ENCODE measurements at regions not wholly inside any gene's neighbourhood (a gene's known extent, or its start where the extent isn't known, plus 50 kb on each side); places are given as distances from the start of the nearest gene placed in this dataset.

DNA sequence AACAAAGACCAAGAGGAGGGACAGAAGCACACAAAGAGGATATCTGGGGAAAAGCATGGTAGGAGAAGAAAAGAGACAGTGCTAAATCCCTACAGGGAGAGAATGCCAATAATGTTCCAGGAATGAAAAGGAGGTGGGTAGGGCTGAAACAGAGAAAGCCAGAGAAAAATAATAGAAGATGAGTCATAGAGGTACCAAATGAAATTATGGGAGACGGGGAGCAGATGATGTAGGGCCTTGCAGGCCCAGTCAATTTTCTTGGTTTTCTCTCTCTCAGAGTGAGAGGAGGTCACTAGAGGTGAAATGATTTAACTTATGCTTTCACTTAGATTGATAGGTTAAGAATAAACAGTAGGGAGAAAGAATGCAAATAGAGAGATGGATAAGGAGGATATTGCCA, 61.5 kb downstream of the RPRM start:
- TF ChIP-seq, protein P1, sequence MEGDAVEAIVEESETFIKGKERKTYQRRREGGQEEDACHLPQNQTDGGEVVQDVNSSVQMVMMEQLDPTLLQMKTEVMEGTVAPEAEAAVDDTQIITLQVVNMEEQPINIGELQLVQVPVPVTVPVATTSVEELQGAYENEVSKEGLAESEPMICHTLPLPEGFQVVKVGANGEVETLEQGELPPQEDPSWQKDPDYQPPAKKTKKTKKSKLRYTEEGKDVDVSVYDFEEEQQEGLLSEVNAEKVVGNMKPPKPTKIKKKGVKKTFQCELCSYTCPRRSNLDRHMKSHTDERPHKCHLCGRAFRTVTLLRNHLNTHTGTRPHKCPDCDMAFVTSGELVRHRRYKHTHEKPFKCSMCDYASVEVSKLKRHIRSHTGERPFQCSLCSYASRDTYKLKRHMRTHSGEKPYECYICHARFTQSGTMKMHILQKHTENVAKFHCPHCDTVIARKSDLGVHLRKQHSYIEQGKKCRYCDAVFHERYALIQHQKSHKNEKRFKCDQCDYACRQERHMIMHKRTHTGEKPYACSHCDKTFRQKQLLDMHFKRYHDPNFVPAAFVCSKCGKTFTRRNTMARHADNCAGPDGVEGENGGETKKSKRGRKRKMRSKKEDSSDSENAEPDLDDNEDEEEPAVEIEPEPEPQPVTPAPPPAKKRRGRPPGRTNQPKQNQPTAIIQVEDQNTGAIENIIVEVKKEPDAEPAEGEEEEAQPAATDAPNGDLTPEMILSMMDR (IDR thresholded peaks at IDR 0.05), result no peak
- no peak for TF ChIP-seq EP300 (IDR thresholded peaks at IDR 0.05)
- no peak for TF ChIP-seq POLR2A (IDR thresholded peaks at IDR 0.05; ENCODE audit: low read depth)
